Loucy (cell line): ENCODE measurements at regions not wholly inside any gene's neighbourhood (a gene's known extent, or its start where the extent isn't known, plus 50 kb on each side); places are given as distances from the start of the nearest gene placed in this dataset.

Experiments used
- H2AFZ ChIP-seq: fragments of 200-600 bp; sonication (generic); 2 replicates; pipeline ENCODE4 v1.6.0; 2016; ENCODE audit warnings: antibody characterized with exemption, mild to moderate bottlenecking, low read length, moderate library complexity
- H3F3A ChIP-seq: fragments of 200-600 bp; 2 replicates; pipeline ENCODE4 v1.6.0; 2016; ENCODE audit warnings: antibody characterized with exemption, low read depth, mild to moderate bottlenecking
- H3K27me3 ChIP-seq: fragments of 200-600 bp; sonication (generic); 2 replicates; pipeline ENCODE4 v1.6.1; 2014; ENCODE audit warnings: low read length, mild to moderate bottlenecking; ENCODE audit not compliant: insufficient read depth, poor library complexity, severe bottlenecking
- H3K36me3 ChIP-seq: fragments of 200-600 bp; sonication (generic); 2 replicates; pipeline ENCODE4 v1.6.1; 2016; ENCODE audit warnings: low read length; ENCODE audit not compliant: insufficient read depth
- H3K4me1 ChIP-seq: fragments of 200-600 bp; sonication (generic); 2 replicates; pipeline ENCODE4 v1.5.1; 2014; ENCODE audit warnings: low read length, mild to moderate bottlenecking; ENCODE audit not compliant: insufficient read depth, poor library complexity, severe bottlenecking
- H3K4me2 ChIP-seq: fragments of 200-600 bp; sonication (generic); 2 replicates; pipeline ENCODE4 v1.6.0; 2014; ENCODE audit warnings: antibody characterized with exemption, low read length, low read depth, mild to moderate bottlenecking; ENCODE audit not compliant: poor library complexity, severe bottlenecking
- H3K4me3 ChIP-seq: fragments of 200-600 bp; sonication (generic); 2 replicates; pipeline ENCODE4 v1.5.1; 2014; ENCODE audit warnings: low read length, mild to moderate bottlenecking, mixed read lengths; ENCODE audit not compliant: poor library complexity, severe bottlenecking
- H3K79me2 ChIP-seq: fragments of 200-600 bp; sonication (generic); 2 replicates; pipeline ENCODE4 v1.6.1; 2014; ENCODE audit warnings: low read length; ENCODE audit not compliant: insufficient read depth
- H3K9ac ChIP-seq: fragments of 200-600 bp; sonication (generic); 2 replicates; pipeline ENCODE4 v1.6.0; 2014; ENCODE audit warnings: mild to moderate bottlenecking, low read depth, low read length, moderate library complexity; ENCODE audit not compliant: poor library complexity, severe bottlenecking
- H3K9me2 ChIP-seq: fragments of 200-600 bp; sonication (generic); replicated peaks from 2 replicates; pipeline ENCODE4 v1.6.1; 2016; ENCODE audit warnings: low read depth, low read length, mixed read lengths
- H3K9me3 ChIP-seq: fragments of 200-600 bp; sonication (generic); 2 replicates; pipeline ENCODE4 v1.6.1; 2014; ENCODE audit warnings: mild to moderate bottlenecking, antibody characterized with exemption, low read length, low read depth; ENCODE audit not compliant: insufficient read depth
- H4K20me1 ChIP-seq: fragments of 200-600 bp; sonication (generic); 2 replicates; pipeline ENCODE4 v1.6.0; 2014; ENCODE audit warnings: antibody characterized with exemption, low read length, mild to moderate bottlenecking; ENCODE audit not compliant: insufficient read depth, poor library complexity, severe bottlenecking
- EZH2phosphoT487 ChIP-seq: fragments of 200-600 bp; IDR thresholded peaks from 2 replicates; pipeline ENCODE4 v1.6.1; 2018; ENCODE audit warnings: antibody characterized with exemption, mild to moderate bottlenecking, moderate library complexity, borderline replicate concordance
- TF ChIP-seq, protein P1 (sequence below): fragments of 200-600 bp; sonication (generic); conservative IDR thresholded peaks from 2 replicates; pipeline ENCODE4 v1.5.1; 2014; ENCODE audit warnings: mild to moderate bottlenecking, antibody characterized with exemption, low read length

DNA sequence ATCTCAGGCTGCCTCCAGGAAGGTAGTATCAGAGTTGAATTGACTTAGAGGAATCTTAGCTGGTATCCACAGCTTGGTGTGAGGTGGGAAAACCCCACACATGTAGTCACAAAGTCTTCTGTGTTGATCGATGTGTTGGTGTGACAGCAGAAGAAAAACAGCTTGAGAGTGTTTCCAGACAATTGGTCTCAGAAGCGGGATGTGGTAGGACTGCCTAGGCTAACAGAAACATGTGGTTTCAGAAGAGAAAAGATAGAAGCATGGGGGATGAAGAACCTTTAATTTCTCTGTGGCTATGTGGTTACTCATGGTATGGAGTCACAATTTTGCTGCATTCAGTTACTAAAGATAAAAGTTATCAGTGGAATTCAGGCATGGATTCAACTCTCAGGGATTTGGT is 134.7 kb upstream of the SLITRK5 start:
- Histone ChIP-seq H2AFZ (no peak overlapping the region), H3K4me3 (no peak overlapping the region), H3K4me1 (no peaks in the 10 kb centered on the region), H3K79me2 (no peaks in the 10 kb centered on the region), H4K20me1 (no peaks in the 10 kb centered on the region), H3F3A (no peaks in the 10 kb centered on the region), H3K9me3 (no peaks in the 10 kb centered on the region), H3K27me3 (no peaks in the 10 kb centered on the region), H3K4me2 (no peak overlapping the region), H3K36me3 (no peaks in the 10 kb centered on the region), H3K9me2 (no peaks in the 10 kb centered on the region), H3K9ac (no peak overlapping the region)
- TF ChIP-seq, protein P1, sequence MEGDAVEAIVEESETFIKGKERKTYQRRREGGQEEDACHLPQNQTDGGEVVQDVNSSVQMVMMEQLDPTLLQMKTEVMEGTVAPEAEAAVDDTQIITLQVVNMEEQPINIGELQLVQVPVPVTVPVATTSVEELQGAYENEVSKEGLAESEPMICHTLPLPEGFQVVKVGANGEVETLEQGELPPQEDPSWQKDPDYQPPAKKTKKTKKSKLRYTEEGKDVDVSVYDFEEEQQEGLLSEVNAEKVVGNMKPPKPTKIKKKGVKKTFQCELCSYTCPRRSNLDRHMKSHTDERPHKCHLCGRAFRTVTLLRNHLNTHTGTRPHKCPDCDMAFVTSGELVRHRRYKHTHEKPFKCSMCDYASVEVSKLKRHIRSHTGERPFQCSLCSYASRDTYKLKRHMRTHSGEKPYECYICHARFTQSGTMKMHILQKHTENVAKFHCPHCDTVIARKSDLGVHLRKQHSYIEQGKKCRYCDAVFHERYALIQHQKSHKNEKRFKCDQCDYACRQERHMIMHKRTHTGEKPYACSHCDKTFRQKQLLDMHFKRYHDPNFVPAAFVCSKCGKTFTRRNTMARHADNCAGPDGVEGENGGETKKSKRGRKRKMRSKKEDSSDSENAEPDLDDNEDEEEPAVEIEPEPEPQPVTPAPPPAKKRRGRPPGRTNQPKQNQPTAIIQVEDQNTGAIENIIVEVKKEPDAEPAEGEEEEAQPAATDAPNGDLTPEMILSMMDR = no peak
- TF ChIP-seq EZH2phosphoT487 = no peak

- Histone ChIP-seq H2AFZ (no peak overlapping the region), H3K9ac (no peak overlapping the region), H3K79me2 (no peaks in the 10 kb centered on the region), H4K20me1 (no peaks in the 10 kb centered on the region), H3K9me3 (no peaks in the 10 kb centered on the region), H3K36me3 (no peaks in the 10 kb centered on the region), H3K27me3 (no peaks in the 10 kb centered on the region), H3K4me2 (no peak overlapping the region), H3K4me3 (no peak overlapping the region), H3K9me2 (no peaks in the 10 kb centered on the region), H3F3A (no peaks in the 10 kb centered on the region), H3K4me1 (no peaks in the 10 kb centered on the region)
- no peak for TF ChIP-seq EZH2phosphoT487
- TF ChIP-seq, protein P1 = no peak
Measured at GRCh38 chr13:87536899-87537298, 134.3 kb upstream of the SLITRK5 start.

- Histone ChIP-seq H3K4me3 (no peak overlapping the region), H3K36me3 (no peaks in the 10 kb centered on the region), H3F3A (no peaks in the 10 kb centered on the region), H2AFZ (no peak overlapping the region), H3K4me2 (no peak overlapping the region), H3K4me1 (no peaks in the 10 kb centered on the region), H3K27me3 (no peaks in the 10 kb centered on the region), H3K79me2 (no peaks in the 10 kb centered on the region), H4K20me1 (no peaks in the 10 kb centered on the region), H3K9ac (no peak overlapping the region), H3K9me3 (no peaks in the 10 kb centered on the region), H3K9me2 (no peaks in the 10 kb centered on the region)
- TF ChIP-seq, protein P1 = no peak
- TF ChIP-seq EZH2phosphoT487 = no peak
Measured at GRCh38 chr13:87537951-87538350, 133.2 kb upstream of the SLITRK5 start.
